GM19351 (cell line): ENCODE measurements at regions not wholly inside any gene's neighbourhood (a gene's known extent, or its start where the extent isn't known, plus 50 kb on each side); places are given as distances from the start of the nearest gene placed in this dataset.
"Not testable (repeated sequence)": the region's sequence is repeated elsewhere in the genome, so short reads cannot be mapped to it uniquely, and the experiment has no call there.

Source experiments
- ATAC-seq: cut with Tn5 transposase; IDR thresholded peaks from one replicate; pipeline ENCODE4 v1.9.1; 2021; ENCODE audit warnings: mild to moderate bottlenecking, moderate library complexity; ENCODE audit not compliant: unreplicated experiment

DNA sequence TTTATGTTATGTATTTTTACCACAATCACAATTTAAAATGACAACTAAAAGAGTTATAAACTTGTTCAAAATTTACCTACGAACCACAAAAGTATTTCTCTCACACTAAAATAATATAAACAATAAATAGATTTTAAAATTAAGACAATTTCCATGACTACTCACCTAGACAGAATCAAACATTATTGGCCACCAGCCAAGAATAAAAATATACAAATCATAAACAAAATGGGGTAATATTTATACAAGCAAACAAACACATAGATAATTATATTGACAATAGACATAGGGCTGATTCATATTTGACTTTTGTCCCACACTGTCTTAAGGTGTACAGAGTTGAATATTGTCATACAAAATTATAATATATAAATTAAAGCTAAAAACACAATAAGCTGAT, 119.6 kb upstream of the ZNF92 start:
- ATAC-seq, result no peak

DNA sequence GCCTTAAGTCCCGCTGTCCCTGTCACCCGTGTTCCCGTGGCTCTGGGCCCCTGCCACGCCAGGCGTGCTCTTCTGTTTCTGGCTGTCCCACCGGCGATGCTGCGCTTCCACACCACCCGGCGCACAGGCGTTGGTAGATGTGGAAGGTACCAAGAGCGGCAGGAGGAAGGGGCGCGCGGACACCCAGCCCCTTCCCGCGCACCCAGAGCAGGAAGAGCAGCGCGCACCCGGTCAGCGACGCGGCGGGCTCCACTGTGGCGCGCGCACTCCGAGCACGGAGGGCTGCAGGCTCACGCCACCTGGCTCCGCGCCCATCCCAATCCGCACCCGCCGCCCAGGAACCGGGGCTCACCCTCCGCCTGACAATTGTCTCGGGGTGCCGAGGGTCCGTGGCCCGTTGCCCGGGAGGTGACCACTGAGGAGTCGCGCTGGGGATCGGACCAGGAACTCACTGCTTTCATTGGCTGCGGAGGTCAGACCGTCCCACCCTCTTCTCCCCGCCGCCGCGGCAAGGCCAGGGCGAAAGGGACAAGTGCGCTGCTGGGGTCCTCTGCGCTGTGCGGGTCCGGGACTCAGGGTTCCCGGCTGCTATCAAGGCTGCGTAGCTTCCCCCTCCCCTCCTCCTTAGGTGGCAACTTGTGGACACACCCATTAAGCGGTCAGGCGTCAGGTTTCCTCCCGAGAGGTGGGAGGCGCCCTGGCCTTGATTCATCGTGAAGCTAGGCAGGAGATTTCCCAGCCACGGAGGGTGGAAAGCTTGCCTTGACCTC, 121.6 kb upstream of the ZNF92 start:
- peak; percentile 82 for ATAC-seq

DNA sequence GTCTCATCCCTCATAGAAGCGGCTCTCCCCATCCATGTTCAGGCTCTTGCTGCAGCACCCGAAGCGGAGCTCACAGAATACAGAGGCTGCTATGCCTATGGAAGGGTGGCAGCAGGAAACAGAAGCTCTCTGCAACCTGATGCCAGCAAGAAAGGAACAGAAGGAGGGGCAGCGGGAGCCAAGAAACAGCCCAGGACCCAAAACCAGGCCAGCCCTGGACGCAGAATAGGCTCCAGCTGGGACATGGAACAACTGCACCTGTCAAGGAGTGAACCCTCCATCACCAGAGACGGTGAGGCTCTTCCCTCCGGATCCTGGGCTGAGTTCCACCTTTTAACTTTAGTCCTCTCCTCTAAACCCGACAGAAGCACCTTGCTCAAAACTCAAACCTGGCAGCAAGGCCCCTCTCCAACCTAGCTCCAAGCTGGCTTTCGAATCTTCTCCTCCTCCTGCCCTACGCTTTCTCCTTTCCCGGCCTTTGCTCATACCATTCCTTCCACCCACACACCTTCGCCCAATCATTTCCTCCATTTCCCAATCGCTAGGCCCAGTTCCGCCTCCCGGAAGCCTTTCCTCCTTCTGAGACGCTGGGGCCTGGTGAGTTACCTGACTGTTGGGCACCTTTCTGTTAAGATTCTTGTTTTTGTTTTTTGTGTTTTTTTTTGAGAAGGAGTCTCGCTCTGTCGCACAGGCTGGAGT, 122.8 kb upstream of the ZNF92 start:
- no peak for ATAC-seq

DNA sequence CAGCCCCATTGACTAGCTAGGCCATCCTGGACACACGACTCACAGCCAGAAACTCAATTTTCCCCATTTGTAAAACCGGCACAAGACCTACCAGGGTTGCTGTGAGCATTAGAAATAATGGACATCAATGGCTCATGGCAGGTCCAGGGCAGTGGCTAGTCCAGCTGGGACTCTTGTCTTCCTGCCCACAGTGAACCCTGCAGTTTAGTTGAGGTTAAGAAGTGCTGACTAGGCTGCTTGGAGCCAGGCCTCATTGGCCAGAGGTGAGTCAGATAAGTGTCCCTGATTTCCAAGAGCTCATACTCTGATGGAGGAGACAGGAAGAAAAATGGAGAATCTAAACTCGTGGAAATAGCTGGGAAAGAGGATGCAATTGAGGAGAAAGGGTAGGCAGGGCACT, 123.4 kb upstream of the ZNF92 start:
- ATAC-seq, result no peak

DNA sequence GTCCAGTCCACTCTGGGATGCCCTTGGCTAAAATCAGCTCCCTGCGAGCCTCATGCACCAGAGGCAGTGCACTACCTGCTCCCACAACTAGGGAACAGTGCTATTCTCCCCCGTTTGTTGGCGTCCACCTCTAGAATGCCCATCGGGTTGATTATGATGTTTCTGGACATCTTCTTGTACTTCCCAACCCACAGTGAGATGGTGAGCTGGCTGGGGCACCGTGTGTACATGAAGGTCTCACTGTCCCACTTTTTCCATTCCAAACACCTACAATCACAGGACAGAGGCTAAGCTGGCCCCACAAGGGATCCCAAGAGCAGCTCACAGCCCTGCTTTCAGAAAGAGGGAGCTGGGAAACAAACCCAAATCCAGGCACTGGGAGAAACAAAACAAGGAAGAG, 126.2 kb upstream of the ZNF92 start:
- no peak for ATAC-seq

DNA sequence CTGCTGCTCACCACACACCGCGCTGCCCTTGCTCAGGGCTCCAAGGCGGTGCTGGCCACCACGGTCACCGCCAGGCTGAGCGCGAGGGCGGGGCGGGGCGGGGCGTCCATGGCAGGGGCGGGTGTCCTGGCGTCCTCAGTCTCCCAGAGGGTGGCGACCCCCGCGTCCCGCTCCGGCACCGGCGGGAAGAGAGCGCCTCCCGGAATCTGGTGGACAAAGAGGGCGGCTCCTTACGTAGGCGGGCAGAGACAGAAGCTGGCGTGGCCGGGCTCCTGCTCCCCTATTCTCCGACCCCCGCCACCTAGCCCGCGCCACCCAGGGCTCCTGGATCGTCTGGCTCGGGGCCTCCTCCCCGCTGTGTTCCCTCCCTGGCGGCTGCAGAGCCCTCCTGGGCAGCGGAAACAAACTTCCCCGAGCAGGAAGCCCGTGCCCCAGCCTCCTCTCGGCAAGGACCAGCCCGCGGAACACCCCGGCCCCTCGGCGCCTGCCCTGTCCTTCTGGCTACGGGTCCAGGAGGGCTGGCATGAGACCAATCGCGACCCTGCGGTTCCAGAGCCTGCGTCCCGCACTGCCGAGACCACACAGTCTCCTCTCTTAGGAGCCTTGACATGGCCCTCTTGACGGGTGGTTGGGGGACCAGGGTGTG, 133.8 kb upstream of the ZNF92 start:
- no peak for ATAC-seq

DNA sequence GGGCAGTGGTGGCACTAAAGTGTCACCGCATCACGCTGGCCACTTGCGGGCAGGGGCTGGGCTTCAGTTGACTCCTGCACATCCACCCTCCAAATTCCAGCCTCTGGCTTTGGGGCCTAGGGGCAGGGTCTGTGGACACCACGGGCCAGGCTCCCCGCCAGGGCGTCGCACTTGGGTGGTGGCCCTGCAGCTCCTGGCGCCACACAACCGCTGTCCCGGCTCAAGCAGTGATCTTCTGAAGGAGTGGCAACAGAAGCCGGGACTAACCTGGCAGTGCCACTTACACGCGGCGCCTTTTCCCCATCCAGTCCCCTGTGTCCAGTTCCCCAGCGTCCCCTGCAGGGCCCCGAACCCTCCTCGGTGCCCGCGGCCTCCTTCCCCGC, 134.3 kb upstream of the ZNF92 start:
- no peak for ATAC-seq

DNA sequence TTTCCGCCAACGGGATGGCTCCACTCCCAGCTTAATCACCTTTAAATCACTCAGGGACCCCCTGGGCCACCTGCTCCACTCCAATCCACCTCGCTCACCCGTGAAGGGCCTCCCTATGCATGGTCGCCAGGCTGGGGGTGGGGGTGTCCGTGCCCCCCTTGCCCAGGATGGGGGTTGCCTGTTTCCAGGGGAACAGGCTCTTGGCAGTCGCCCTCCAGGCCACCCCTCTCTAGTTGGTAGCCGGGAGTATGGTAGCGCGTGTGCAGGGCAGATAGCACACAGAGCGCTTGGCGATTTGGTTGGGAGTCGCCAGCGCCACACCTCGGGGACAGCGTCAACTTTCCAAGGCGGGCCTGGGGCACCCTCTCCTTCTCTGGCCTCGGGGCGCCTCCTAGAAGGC, 134.9 kb upstream of the ZNF92 start:
- ATAC-seq, result no peak

DNA sequence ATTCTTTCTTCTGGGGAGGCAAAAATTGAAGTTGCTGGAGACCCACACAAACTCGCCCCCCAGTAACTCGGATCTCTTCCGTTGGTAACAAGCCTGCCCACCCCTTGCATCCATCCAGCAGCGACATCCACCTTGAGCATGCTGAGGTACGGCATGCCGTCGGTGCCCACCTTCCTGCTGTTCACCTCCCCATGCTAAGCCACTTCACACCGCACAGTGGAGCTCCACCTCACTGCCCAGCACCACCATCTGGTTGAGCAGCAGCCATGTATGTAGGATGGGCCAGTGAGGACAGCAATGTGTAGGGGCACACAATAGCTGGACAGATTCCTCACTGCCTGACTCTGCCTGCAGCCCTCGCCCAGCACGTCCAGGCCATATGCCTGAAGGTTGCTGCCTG, 138.1 kb upstream of the ZNF92 start:
- ATAC-seq, result no peak

DNA sequence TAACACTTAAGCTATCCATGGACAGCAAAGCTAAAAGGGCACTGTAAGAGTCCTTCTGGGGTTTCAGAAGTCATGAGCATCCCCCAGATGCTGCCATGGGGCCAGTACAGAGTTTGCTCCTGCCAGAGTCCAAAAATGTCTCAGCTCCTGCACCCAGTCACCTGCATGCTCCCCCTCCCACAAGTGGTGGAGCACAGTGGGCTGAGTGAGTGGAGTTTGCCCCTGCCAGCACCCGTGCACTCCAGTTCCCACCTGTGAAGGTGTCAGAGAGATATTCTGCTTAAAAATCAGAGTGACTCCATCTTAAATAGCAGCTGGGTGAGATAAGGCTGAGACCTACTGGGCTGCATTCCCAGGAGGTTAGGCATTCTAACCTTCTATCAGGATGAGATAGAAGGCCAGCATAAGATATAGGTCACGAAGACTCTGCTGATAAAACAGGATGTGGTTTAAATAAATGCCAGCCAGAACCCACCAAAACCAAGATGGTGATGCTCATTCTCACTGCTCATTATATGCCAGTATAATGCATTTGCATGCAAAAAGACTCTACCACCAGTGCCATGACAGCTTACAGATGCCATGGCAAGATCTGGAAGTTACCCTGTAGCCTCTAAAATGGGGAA, 140.1 kb upstream of the ZNF92 start:
- ATAC-seq, result no peak

DNA sequence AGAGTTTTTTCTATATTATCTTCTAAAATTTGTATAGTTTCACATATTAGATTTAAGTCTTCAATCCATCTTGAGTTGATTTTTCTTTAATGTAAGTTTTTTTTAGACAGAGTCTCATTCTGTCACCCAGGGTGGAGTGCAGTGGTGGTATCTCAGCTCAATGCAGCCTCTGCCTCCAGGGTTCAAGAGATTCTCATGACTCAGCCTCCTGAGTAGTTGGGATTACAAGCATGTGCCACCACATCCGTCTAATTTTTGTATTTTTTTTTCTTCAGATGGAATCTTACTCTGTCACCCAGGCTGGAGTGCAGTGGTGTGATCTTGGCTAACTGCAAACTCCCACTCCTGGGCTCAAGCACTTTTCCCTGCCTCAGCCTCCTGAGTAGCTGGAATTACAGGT, 143.4 kb upstream of the ZNF92 start:
- no peak for ATAC-seq

DNA sequence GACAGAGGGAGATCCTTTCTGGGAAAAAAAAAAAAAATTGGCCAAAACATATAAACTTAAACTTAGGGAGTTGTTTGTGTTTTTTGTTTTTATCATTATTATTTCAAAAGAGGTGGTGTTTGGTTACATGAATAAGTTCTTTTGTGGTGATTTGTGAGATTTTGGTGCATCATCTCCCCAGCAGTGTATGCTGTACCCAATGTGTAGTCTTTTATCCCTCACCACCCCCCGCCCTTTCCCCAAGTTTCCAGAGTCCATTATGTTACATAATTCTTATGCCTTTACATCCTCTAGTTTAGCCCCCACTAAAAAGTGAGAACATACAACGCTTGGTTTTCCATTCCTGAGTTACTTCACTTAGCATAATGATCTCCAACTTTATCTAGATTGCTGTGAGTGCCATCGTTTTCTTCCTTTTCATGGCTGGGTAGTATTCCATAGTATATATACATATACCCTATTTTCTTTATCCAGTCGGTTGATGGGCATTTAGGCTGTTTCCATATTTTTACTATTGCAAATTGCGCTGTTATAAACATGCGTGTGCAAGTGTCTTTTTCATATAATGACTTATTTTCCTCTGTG, 148.1 kb upstream of the ZNF92 start:
- no peak for ATAC-seq

DNA sequence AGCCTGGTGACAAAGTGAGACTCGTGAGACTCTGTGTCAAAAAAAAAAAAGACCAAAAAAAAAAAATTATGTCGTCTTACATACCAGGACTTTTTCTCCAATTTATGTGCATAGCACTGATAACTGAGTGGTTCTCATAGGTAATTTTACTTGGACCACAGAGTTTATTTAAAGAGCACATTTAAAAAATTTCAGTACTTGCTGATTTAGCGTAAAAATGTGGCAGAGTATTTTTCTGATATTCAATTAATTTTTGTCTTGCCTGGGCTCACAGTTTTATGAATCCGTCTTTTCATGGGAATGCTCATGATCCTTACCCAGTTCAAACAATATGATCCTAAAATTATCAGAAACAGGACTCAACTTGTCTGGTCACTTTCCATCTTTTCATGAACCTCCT, 151.0 kb upstream of the ZNF92 start:
- no peak for ATAC-seq

DNA sequence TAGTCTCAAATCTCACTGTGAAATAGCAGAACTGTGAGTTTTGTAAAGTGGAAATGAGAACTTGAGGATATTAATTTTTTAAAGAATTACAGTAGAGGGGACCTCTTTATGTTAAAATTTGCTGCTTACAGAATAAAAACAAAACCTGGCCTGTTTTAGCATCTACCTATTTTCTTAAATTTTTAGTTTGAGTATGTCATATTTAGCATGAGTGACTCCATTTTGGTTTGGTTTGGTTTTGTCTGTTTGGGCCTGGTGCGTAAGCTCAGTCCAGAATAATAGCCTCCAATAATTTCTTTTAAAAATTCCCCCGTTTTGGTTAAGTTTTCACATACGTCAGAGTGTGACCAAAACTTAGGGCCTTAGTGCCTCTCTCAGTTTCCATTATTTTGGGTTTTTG, 152.0 kb upstream of the ZNF92 start:
- ATAC-seq, result no peak

DNA sequence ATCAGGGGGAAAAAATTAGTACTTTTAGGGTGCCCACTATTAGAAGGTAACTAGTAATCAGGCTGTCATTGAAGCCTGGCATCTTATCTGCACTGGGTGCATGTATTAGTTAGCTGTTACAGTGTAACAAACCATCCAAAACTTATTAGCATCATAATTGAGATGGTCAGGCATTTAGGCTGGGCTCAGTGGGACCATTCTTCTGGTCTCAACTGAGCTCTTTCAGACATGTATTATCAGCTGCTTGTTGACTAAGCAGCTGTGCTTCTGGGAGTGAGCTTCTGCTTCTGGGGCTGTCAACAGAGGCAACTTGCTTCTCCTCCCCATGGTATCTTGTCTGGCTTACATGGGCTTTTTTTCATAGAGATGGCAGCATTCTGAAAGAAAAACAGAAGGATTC, 154.0 kb upstream of the ZNF92 start:
- ATAC-seq, result no peak

DNA sequence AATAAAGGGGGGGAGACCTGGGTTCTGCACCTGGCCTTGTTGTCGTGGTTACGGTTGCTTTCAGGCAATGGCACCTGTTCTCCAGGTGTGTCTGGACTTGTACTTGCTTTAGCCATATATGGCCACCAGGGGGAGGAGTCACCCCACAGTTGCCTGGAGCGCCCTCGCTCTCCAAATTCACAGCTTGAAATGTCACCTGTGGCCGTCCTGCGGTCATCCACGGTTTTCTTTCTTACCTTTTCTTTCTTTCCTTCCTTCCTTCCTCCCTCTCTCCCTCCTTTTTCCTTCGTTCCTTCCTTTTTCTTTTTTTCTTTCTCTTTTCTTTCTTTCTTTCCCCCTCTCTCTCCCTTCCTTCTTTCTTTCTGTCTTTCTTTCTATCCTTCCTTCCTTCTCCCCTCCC, 157.2 kb upstream of the ZNF92 start:
- ATAC-seq, result peak; percentile 91

DNA sequence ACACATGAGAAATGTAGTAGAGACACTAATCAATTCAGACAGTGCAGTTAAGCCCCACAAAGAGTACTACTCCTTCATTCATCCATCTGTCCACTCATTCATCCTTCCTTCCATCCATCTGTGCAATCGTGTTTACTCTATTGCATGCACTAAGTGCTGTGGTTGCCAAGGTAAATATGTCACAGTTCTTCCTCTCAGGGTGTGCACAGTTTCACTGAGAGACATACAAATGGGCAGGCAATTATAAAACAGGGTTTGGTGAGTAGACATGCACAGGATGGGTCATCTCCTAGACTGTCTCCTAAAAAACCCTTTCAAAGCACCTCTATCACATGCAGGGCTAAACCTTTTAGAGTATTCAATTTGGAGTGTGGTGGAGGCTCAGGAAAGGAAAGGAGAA, 160.4 kb upstream of the ZNF92 start:
- not testable (repeated sequence) for ATAC-seq

DNA sequence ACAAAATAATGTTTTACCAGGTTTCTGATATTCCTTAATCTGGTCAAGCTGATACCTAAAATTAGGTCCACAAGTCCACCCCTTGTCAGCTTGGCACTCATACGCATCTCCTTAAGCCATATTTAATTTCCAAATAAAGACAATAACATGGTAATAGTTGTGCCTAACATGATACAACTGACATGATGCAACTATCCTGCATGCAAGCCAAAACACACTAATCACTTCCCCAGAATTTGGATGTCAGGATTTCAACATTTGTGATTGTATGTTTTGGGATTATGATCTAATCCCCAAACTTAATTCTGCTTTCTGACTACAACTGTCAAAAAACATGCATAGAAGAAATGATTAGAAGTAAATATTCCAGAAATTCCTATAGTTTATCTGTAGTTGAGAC, 174.4 kb upstream of the ZNF92 start:
- ATAC-seq, result not testable (repeated sequence)

DNA sequence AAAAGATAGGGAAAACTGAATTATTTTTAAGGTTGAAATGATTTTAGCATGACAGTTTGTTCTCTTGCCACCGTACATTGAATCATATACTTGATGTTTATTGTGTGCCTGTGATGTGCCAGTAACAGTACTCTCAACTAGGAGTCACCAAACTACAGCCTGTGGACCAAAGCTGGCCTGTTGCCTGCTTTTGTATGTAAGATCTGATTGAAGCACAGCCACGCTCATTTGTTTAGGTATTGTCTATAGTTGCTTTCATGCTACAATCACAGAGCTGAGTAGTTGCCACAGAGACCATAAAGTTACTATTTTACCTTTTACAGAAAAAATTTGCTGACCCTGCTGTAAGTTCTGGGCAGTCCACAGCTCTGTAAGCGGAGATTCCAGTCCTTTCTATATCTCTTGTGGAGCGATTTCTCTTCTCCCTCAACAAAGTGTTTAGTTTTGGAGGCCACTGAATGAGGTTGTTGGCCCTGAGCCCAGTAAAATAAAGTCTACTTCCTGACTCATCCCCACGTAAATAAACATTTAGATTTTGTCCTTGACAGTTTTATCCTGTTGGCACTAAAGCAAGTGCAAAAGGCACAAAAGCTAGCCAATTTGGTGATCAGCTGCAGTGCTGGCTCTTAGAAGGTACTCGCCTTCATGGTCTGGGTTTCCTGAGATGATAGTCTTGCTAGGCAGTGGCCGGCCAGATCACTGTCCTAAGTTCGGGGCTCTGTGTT, 180.2 kb upstream of the ZNF92 start:
- not testable (repeated sequence) for ATAC-seq

DNA sequence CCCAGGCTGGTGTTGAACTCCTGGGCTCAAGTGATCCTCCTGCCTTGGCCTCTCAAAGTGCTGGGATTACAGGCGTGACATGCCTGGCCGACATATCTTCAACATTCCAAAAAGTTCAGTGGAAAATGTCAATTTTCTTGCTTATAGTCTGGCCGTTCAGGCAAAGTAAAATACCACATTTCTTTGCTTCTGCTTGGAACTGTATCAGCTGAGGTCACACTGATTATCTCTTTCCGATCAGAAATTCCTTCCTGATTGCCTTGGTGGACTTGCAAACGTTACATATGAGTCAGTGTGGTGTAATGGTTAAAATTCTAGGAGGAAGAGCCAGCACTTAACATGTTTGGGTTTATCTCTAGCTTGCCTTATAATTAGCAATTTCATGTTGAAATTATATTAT, 170.6 kb upstream of the ERV3-1 start:
- ATAC-seq, result not testable (repeated sequence)

DNA sequence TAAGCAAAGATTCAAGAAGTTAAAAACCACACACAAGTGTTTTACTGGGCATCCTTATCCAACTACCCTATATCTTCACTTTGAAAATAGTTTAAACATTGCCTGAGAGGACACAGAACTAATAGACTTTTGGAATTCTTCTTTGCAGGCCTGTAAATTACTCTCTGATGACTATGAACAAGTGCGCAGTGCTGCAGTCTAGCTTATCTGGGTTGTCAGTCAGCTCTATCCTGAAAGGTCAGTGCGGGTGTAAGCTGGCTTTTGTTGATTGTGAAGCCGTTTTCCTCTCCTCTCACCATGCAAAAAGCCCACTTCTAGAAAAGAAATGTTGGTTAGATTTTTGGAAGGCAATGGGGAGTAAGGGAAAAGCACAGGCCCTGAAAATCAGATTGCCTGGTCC, 143.6 kb upstream of the ERV3-1 start:
- not testable (repeated sequence) for ATAC-seq
